ENCODE measurements at regions not wholly inside any gene's neighbourhood (a gene's known extent, or its start where the extent isn't known, plus 50 kb on each side); places are given as distances from the start of the nearest gene placed in this dataset.

DNA sequence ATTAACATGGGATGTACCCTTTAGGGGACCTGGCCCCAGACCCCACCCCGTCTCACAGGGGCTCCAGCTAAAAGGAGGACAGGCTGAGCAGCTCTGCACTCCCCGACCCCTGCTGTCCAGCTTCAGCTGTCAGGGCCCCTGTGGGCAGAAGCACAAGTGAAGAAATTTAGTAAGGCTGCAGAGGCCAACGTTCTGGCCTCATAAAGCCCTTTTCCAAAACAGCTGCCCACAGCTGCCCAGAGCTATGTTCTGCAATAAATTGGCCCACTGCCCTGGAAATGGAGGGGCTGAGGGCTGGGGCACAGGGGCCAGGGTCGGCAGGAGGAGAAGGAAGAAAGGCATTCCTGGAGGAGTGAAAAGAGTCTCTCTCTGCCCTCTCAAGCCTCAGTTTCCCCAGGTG, 357.1 kb downstream of the BCL11B start:
- no peak for TF ChIP-seq CREB1 (IDR thresholded peaks at IDR 0.05; ENCODE audit: low read depth)
- TF ChIP-seq RAD21 (IDR thresholded peaks at IDR 0.05; ENCODE audit: low read depth) = no peak
